ENCODE measurements at regions not wholly inside any gene's neighbourhood (a gene's known extent, or its start where the extent isn't known, plus 50 kb on each side); places are given as distances from the start of the nearest gene placed in this dataset.

GRCh38 chr21:19712441-19712840, 1285.8 kb upstream of the NCAM2 start:
- Mint-ChIP-seq H3K27me3 (ENCODE audit: low read depth, unreplicated experiment) (no peaks in the 10 kb centered on the region), H3K4me3 (ENCODE audit: unreplicated experiment) (no peak overlapping the region), H3K9me3 (ENCODE audit: unreplicated experiment) (no peaks in the 10 kb centered on the region), H3K27ac (ENCODE audit: unreplicated experiment) (no peak overlapping the region), H3K4me1 (ENCODE audit: low read depth, unreplicated experiment) (no peaks in the 10 kb centered on the region), H3K36me3 (ENCODE audit: low read depth, unreplicated experiment) (no peaks in the 10 kb centered on the region)
- DNase-seq (ENCODE audit: low read depth) (no peak), FAIRE-seq (no peak)
- Histone ChIP-seq H3K36me3 (ENCODE audit: insufficient read depth, low read length) (no peaks in the 10 kb centered on the region), H3K9me3 (ENCODE audit: insufficient read depth, low read depth, low read length) (no peaks in the 10 kb centered on the region), H3K9ac (ENCODE audit: low read length) (no peak overlapping the region), H3K4me2 (ENCODE audit: low read length) (no peak overlapping the region), H3K79me2 (ENCODE audit: insufficient read depth, low read length) (no peaks in the 10 kb centered on the region), H3K27ac (ENCODE audit: low read depth, low read length) (no peak overlapping the region), H4K20me1 (ENCODE audit: insufficient read depth, low read length) (no peaks in the 10 kb centered on the region), H2AFZ (ENCODE audit: low read depth, low read length) (no peak overlapping the region), H3K4me3 (ENCODE audit: insufficient read depth, low read depth, low read length) (no peak overlapping the region), H3K27me3 (ENCODE audit: insufficient read depth, low read length) (no peaks in the 10 kb centered on the region), H3K4me1 (ENCODE audit: insufficient read depth, low read length) (no peaks in the 10 kb centered on the region)
- TF ChIP-seq EZH2 (IDR thresholded peaks at IDR 0.05; ENCODE audit: insufficient read depth, low read length) = no peak

GRCh38 chr21:19713313-19713712, 1284.9 kb upstream of the NCAM2 start:
- no peak overlapping the region for H3K9ac ChIP-seq (ENCODE audit: low read length)
- no peak overlapping the region for H3K4me3 ChIP-seq (ENCODE audit: insufficient read depth, low read depth, low read length)
- no peaks in the 10 kb centered on the region for H3K36me3 ChIP-seq (ENCODE audit: insufficient read depth, low read length)
- H3K27ac Mint-ChIP-seq (ENCODE audit: unreplicated experiment) = no peak overlapping the region
- no peaks in the 10 kb centered on the region for H3K27me3 ChIP-seq (ENCODE audit: insufficient read depth, low read length)
- TF ChIP-seq CTCF (IDR thresholded peaks at IDR 0.05; ENCODE audit: insufficient read depth, low read depth, low read length) = no peak
- no peak for TF ChIP-seq EZH2 (IDR thresholded peaks at IDR 0.05; ENCODE audit: insufficient read depth, low read length)
- no peak for FAIRE-seq
- H3K79me2 ChIP-seq (ENCODE audit: insufficient read depth, low read length) = no peaks in the 10 kb centered on the region
- no peaks in the 10 kb centered on the region for H3K4me1 ChIP-seq (ENCODE audit: insufficient read depth, low read length)
- no peaks in the 10 kb centered on the region for H4K20me1 ChIP-seq (ENCODE audit: insufficient read depth, low read length)
- H3K9me3 Mint-ChIP-seq (ENCODE audit: unreplicated experiment) = no peaks in the 10 kb centered on the region
- no peak overlapping the region for H2AFZ ChIP-seq (ENCODE audit: low read depth, low read length)
- no peaks in the 10 kb centered on the region for H3K4me1 Mint-ChIP-seq (ENCODE audit: low read depth, unreplicated experiment)
- H3K27me3 Mint-ChIP-seq (ENCODE audit: low read depth, unreplicated experiment) = no peaks in the 10 kb centered on the region
- no peaks in the 10 kb centered on the region for H3K9me3 ChIP-seq (ENCODE audit: insufficient read depth, low read depth, low read length)
- H3K4me2 ChIP-seq (ENCODE audit: low read length) = no peak overlapping the region
- H3K36me3 Mint-ChIP-seq (ENCODE audit: low read depth, unreplicated experiment) = no peaks in the 10 kb centered on the region
- DNase-seq (ENCODE audit: low read depth) = no peak
- no peak overlapping the region for H3K4me3 Mint-ChIP-seq (ENCODE audit: unreplicated experiment)
- no peak overlapping the region for H3K27ac ChIP-seq (ENCODE audit: low read depth, low read length)

GRCh38 chr21:19724081-19724480, 1274.1 kb upstream of the NCAM2 start:
- no peaks in the 10 kb centered on the region for H3K36me3 Mint-ChIP-seq (ENCODE audit: low read depth, unreplicated experiment)
- no peaks in the 10 kb centered on the region for H3K36me3 ChIP-seq (ENCODE audit: insufficient read depth, low read length)
- H3K9me3 ChIP-seq (ENCODE audit: insufficient read depth, low read depth, low read length) = no peaks in the 10 kb centered on the region
- no peak overlapping the region for H3K27ac ChIP-seq (ENCODE audit: low read depth, low read length)
- TF ChIP-seq CTCF (IDR thresholded peaks at IDR 0.05; ENCODE audit: insufficient read depth, low read depth, low read length) (no peak), EZH2 (IDR thresholded peaks at IDR 0.05; ENCODE audit: insufficient read depth, low read length) (no peak)
- H3K27ac Mint-ChIP-seq (ENCODE audit: unreplicated experiment) = no peak overlapping the region
- H3K27me3 ChIP-seq (ENCODE audit: insufficient read depth, low read length) = no peaks in the 10 kb centered on the region
- H3K4me3 Mint-ChIP-seq (ENCODE audit: unreplicated experiment) = no peak overlapping the region
- H3K4me2 ChIP-seq (ENCODE audit: low read length) = no peak overlapping the region
- FAIRE-seq (no peak), DNase-seq (ENCODE audit: low read depth) (no peak)
- no peak overlapping the region for H3K9ac ChIP-seq (ENCODE audit: low read length)
- H3K4me1 Mint-ChIP-seq (ENCODE audit: low read depth, unreplicated experiment) = no peaks in the 10 kb centered on the region
- no peak overlapping the region for H2AFZ ChIP-seq (ENCODE audit: low read depth, low read length)
- H3K9me3 Mint-ChIP-seq (ENCODE audit: unreplicated experiment) = peaks cover 3% of the 10 kb centered on the region
- no peaks in the 10 kb centered on the region for H3K4me1 ChIP-seq (ENCODE audit: insufficient read depth, low read length)
- H4K20me1 ChIP-seq (ENCODE audit: insufficient read depth, low read length) = no peaks in the 10 kb centered on the region
- no peak overlapping the region for H3K4me3 ChIP-seq (ENCODE audit: insufficient read depth, low read depth, low read length)
- no peaks in the 10 kb centered on the region for H3K27me3 Mint-ChIP-seq (ENCODE audit: low read depth, unreplicated experiment)
- no peaks in the 10 kb centered on the region for H3K79me2 ChIP-seq (ENCODE audit: insufficient read depth, low read length)

Measured in astrocyte (in vitro differentiated cells and primary cell).